GM10266 (cell line): ENCODE measurements at regions not wholly inside any gene's neighbourhood (a gene's known extent, or its start where the extent isn't known, plus 50 kb on each side); places are given as distances from the start of the nearest gene placed in this dataset.

Experiments used
- DNase-seq: peaks from one replicate; pipeline ENCODE4 v3.0.0; 2012; ENCODE audit errors: extremely low spot score
- TF ChIP-seq, protein P1 (sequence below): IDR thresholded peaks from 2 replicates; pipeline ENCODE4 v1.5.1; 2012; ENCODE audit warnings: mild to moderate bottlenecking, low read depth; ENCODE audit not compliant: control insufficient read depth, insufficient read depth; ENCODE audit errors: missing control alignments

DNA sequence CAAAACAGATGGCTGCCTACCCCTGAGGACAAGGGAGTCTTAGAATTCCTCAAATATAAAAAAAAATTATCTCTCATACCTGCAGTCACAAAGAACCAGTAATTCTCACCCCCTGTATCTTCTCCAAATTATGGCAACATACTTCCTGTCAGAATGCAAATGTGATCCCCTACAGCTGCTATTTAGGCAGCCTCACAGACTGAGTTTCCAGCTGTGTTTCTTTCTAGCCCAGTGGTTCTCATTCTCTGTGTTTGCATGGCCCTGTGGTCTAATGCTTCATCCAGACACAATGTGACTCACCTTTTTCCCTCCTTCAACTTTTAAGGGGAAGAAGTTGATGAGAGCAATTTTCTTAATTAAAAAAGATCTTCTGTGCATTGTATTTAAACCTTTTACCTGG is 726.3 kb downstream of the TSN start:
- TF ChIP-seq, protein P1, sequence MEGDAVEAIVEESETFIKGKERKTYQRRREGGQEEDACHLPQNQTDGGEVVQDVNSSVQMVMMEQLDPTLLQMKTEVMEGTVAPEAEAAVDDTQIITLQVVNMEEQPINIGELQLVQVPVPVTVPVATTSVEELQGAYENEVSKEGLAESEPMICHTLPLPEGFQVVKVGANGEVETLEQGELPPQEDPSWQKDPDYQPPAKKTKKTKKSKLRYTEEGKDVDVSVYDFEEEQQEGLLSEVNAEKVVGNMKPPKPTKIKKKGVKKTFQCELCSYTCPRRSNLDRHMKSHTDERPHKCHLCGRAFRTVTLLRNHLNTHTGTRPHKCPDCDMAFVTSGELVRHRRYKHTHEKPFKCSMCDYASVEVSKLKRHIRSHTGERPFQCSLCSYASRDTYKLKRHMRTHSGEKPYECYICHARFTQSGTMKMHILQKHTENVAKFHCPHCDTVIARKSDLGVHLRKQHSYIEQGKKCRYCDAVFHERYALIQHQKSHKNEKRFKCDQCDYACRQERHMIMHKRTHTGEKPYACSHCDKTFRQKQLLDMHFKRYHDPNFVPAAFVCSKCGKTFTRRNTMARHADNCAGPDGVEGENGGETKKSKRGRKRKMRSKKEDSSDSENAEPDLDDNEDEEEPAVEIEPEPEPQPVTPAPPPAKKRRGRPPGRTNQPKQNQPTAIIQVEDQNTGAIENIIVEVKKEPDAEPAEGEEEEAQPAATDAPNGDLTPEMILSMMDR: no peak
- no peak for DNase-seq

DNA sequence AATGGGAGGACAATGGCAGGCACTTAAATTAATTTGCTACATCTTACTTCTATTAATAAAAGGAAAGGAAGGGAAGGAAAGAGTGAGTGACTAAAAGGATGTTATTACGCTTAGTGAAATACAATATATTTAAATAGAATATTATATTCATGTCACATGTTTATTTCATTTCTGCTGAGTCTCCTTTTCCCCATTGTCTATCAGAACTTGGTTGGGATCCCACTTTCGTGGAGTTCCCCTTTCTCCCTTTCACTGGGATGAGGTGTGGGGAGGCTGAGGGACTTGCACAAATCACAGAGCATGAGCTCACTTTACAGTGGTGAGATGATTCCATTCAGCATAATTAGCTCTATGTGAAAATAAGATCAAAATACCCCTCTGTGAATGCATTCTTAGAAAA is 730.6 kb downstream of the TSN start:
- TF ChIP-seq, protein P1: no peak
- DNase-seq: no peak

DNA sequence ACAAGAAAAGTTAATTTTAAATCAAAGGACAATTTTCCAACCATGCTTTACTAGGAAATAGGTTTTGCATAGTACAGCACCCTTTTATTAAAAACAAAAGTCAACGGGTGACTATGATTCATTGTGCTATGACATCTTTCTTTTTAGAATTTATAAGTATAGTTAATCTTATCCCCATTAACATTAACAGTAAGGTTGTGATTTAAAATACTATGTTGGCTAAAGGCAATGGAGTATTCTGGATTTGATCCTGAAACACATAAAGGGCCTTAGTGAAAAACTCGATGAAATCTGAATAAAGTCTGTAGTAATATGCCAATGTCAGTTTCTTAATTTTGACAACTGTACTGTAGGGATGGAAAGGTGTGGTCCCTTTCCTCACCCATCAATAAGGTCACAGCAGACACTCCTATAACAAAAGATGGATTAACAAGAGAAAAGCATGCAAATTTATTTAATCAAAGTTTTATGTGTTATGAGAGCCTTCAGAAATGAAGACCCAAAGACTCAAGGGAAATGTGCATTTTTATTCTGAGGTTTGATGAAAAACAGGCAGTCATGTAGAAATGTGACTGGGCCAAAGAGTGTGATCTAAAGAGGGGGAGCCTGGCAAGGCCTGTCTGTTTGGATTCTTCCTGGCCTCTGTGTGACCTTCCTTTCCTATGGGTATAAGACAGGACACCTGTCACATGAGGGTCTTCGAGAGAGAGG is 731.4 kb downstream of the TSN start:
- DNase-seq: no peak
- TF ChIP-seq, protein P1: no peak

DNA sequence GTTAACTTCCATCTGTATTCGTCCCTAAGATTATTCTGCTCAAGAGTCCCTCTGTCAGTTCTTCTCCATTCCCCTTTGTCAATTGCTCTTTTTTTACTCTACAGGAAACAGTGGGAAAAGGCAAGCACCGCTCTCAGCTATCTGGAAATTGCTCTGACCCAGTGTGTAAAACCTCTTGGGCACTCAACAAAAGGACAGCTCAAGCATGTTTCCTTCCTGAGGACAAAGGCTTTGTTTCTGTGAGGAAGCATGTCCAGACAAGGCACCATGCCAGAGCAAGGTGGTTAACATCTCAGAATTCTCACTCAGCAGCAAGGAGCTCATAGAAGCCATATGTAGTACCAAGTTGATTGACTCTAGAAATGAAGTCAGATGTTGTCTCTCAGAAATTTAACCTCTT is 735.6 kb downstream of the TSN start:
- no peak for DNase-seq
- TF ChIP-seq, protein P1: no peak

DNA sequence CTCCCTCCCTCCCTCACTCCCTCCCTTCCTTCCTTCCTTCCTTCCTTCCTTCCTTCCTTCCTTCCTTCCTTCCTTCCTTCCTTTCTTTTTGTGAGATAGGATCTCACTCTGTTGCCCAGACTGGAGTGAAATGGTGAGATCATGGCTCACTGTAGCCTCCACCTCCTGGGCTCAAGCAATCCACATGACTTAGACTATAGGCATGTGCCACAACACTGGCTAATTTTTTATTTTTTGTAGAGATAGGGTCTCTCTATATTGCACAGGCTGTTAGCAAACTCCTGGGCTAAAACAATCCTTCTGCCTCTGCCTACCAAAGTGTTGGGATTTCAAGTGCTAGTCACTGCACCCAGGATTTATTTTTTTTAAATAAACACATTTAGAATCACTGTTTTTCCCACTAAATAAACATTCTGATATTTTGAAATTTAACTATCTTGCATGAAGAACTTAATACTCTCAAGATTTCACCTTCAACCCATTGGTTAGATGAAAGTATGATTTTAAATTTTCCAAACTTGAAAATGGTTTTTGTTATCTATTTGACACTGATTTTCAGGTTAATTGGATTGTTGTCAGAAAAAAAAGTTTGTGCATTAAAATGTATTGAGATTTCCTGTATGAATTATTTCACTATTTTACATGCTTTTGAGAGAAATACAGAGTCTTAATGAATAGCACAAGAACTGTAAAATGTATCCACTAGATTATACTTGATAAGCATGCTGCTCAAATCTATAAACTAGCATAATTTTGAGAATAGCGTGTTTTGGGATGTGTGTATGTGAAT is 745.1 kb downstream of the TSN start:
- TF ChIP-seq, protein P1: no peak
- DNase-seq: no peak

DNA sequence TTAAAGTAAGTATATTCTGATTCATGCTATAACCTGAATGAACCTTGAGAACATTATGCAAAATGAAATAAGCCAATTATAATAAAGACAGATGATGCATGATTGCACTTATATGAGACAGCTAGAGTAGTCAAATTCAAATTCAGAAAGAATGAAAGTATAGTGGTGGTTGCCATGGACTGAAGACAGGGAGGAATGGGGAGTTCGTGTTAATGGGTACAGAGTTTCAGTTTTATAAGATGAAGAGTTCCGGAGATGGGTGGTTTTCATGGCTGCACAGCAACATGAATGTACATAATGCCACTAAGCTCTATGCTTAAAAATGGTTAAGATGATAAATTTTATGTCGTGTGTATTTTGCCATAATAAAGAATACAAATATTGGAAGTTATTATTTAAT is 751.2 kb downstream of the TSN start:
- TF ChIP-seq, protein P1: no peak
- no peak for DNase-seq

DNA sequence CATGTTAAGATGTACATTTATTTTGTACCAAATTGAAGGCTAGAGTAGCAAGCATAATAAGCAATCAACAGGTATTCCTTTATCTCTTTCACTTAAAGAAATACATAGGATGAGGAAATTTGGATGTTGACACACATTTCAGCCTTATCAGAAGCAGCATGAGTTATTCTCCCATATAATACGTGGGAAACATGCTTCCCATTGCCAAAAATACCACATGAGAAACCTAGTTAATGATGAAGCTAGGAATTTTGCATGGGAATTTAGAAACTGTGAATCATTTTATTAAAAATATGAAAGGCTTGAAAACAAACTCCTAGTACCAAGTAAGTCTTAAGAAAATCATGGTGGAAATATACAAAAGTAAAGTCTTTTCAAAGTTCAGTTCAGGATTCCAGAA is 751.8 kb downstream of the TSN start:
- TF ChIP-seq, protein P1: no peak
- DNase-seq: no peak
